B cell (primary cell): ENCODE measurements at regions not wholly inside any gene's neighbourhood (a gene's known extent, or its start where the extent isn't known, plus 50 kb on each side); places are given as distances from the start of the nearest gene placed in this dataset.
"Not testable (repeated sequence)": the region's sequence is repeated elsewhere in the genome, so short reads cannot be mapped to it uniquely, and the experiment has no call there.

Experiments used
- ATAC-seq: fragments of 200-7000 bp; cut with Tn5 transposase; one replicate; pipeline ENCODE4 v1.10.0; 2021; ENCODE audit warnings: low read depth, mild to moderate bottlenecking, moderate number of reproducible peaks, moderate library complexity
- CTCF ChIA-PET: fragments of 350-600 bp; sonication (Branson Sonifier 250); formaldehyde crosslinking; loops from one replicate; lab custom pipeline; 2021; ENCODE audit warnings: antibody characterized with exemption, inconsistent platforms; lab: Charles Lee
- POLR2A ChIA-PET: fragments of 350-600 bp; sonication (Branson Sonifier 250); formaldehyde crosslinking; loops from one replicate; lab custom pipeline; 2021; ENCODE audit warnings: antibody characterized with exemption; lab: Charles Lee
- DNase-seq: peaks from one replicate; pipeline ENCODE4 v3.0.0; 2013
- H2AFZ ChIP-seq: 2 replicates; pipeline ENCODE4 v1.6.1; 2012; ENCODE audit warnings: mild to moderate bottlenecking, low read depth, low read length; ENCODE audit not compliant: insufficient read depth, poor library complexity, severe bottlenecking
- H3K27ac ChIP-seq, 2 donors: 1 replicate in 1 of 2; 2 replicates in 1 of 2; pipeline ENCODE4 v1.5.1; 2012 to 2013; ENCODE audit warnings: low read length in 2 of 2, mild to moderate bottlenecking in 2 of 2, moderate library complexity in 1 of 2
- H3K27me3 ChIP-seq, 4 experiments: fragments of 200-600 bp in 1 of 4; sonication (generic) in 1 of 4; replicated peaks in 1 of 4; 1 replicate in 2 of 4; 2 replicates in 2 of 4; pipeline versions ENCODE4 v1.6.1 to v1.7.0; 2013 to 2016; ENCODE audit warnings: low read length in 3 of 4, mild to moderate bottlenecking in 2 of 4, mixed read lengths in 1 of 4, moderate library complexity in 1 of 4; ENCODE audit not compliant: insufficient read depth in 4 of 4, control insufficient read depth in 3 of 4; ENCODE audit errors: control extremely low read depth in 1 of 4
- H3K36me3 ChIP-seq, 2 experiments: replicated peaks in 1 of 2; 1 replicate in 1 of 2; 2 replicates in 1 of 2; pipeline versions ENCODE4 v1.6.1 to v1.7.1; 2013; ENCODE audit warnings: low read length in 1 of 2; ENCODE audit not compliant: insufficient read depth in 2 of 2, control insufficient read depth in 1 of 2; ENCODE audit errors: control extremely low read depth in 1 of 2, extremely low read depth in 1 of 2
- H3K4me1 ChIP-seq, 2 donors: fragments of 200-600 bp in 1 of 2; sonication (generic) in 1 of 2; 1 replicate in 1 of 2; 2 replicates in 1 of 2; pipeline versions ENCODE4 v1.5.1 to v1.6.1; 2013 to 2017; ENCODE audit warnings: low read length in 2 of 2; ENCODE audit not compliant: control insufficient read depth in 2 of 2, insufficient read depth in 2 of 2
- H3K4me2 ChIP-seq: replicated peaks from 2 replicates; pipeline ENCODE3; 2012; ENCODE audit warnings: mild to moderate bottlenecking, low read depth, low read length; ENCODE audit not compliant: poor library complexity, severe bottlenecking
- H3K4me3 ChIP-seq, 5 experiments: fragments of 200-600 bp in 1 of 5; sonication (generic) in 1 of 5; 1 replicate in 3 of 5; 2 replicates in 2 of 5; pipeline versions ENCODE4 v1.5.1 to v1.7.0; 2011 to 2016; ENCODE audit warnings: low read length in 4 of 5, mild to moderate bottlenecking in 4 of 5, low read depth in 2 of 5, control low read depth in 1 of 5, moderate library complexity in 1 of 5; ENCODE audit not compliant: insufficient read depth in 1 of 5; ENCODE audit errors: control extremely low read depth in 1 of 5, extremely low read depth in 1 of 5
- H3K79me2 ChIP-seq: fragments of 200-600 bp; sonication (generic); one replicate; pipeline ENCODE4 v1.6.0; 2016; ENCODE audit warnings: low read length; ENCODE audit not compliant: control insufficient read depth, insufficient read depth
- H3K9ac ChIP-seq: fragments of 200-600 bp; sonication (generic); 2 replicates; pipeline ENCODE4 v1.6.1; 2017; ENCODE audit warnings: mild to moderate bottlenecking, low read length, moderate library complexity
- H3K9me3 ChIP-seq, 3 donors: one replicate each; pipeline versions ENCODE4 v1.6.1 to v1.7.1; 2013; ENCODE audit warnings: low read length in 2 of 3; ENCODE audit not compliant: control insufficient read depth in 2 of 3, insufficient read depth in 1 of 3; ENCODE audit errors: control extremely low read depth in 1 of 3
- H4K20me1 ChIP-seq: 2 replicates; pipeline ENCODE4 v1.6.0; 2012; ENCODE audit warnings: mild to moderate bottlenecking, low read length; ENCODE audit not compliant: insufficient read depth, control insufficient read depth, poor library complexity, severe bottlenecking
- H3K27ac Mint-ChIP-seq: one replicate; pipeline ENCODE4 v1.8.0; 2021; ENCODE audit warnings: mixed read lengths
- H3K27me3 Mint-ChIP-seq: one replicate; pipeline ENCODE4 v1.8.0; 2021; ENCODE audit warnings: mixed read lengths
- H3K4me1 Mint-ChIP-seq: one replicate; pipeline ENCODE4 v1.8.0; 2021; ENCODE audit warnings: mixed read lengths
- H3K4me3 Mint-ChIP-seq: one replicate; pipeline ENCODE4 v1.8.0; 2021; ENCODE audit warnings: mixed read lengths
- H3K9me3 Mint-ChIP-seq: one replicate; pipeline ENCODE4 v1.8.0; 2022; ENCODE audit warnings: mixed read lengths; ENCODE audit not compliant: insufficient read depth
- EZH2 ChIP-seq: IDR thresholded peaks from 2 replicates; pipeline ENCODE4 v1.6.1; 2012; ENCODE audit warnings: borderline replicate concordance, low read depth, mild to moderate bottlenecking, moderate library complexity, low read length; ENCODE audit not compliant: insufficient read depth, poor library complexity, severe bottlenecking
- WGBS: methylation state at CpG from one replicate; pipeline ENCODE4 v1.1.5; 2013; ENCODE audit warnings: missing lambda C conversion rate; ENCODE audit not compliant: insufficient coverage; 5-methylcytosine and 5-hydroxymethylcytosine counted together
- intact Hi-C: fragments of 100-400 bp; cut with micrococcal nuclease; formaldehyde crosslinking; loops from one replicate; pipeline ENCODE4 v1.10.0; 2022
- TF ChIP-seq, protein P1 (sequence below): fragments of 200-600 bp; IDR thresholded peaks from one replicate; pipeline ENCODE4 v1.8.0; 2022; ENCODE audit warnings: antibody characterized with exemption, mild to moderate bottlenecking

DNA sequence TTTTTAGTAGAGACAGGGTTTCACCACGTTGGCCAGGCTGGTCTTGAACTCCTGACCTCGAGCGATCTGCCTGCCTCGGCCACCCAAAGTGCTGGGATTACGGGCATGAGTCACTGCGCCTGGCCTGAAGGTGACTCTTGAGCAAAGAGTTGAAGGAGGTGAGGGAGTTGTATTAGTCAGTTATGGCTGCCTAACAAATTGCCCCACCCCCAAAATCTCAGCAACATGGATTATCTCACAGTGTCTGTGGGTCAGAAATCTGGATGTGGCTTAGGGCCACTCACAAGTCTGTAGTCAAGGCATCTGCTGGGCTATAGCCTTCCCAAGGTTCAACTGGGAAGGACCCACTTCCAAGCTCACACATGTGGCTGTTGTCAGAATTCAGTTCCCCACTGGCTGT, 52.8 kb upstream of the ADGRE5 start:
- Histone ChIP-seq H3K27me3 (peaks cover 0 to 3% (median 0%) of the 10 kb centered on the region in 4 experiments), H3K4me2 (no peak overlapping the region), H2AFZ (no peak overlapping the region), H4K20me1 (no peaks in the 10 kb centered on the region), H3K9ac (no peak overlapping the region), H3K79me2 (no peaks in the 10 kb centered on the region), H3K27ac (no peak overlapping the region), H3K9me3 (no peaks in the 10 kb centered on the region), H3K4me3 (no peak overlapping the region), H3K4me1 (peaks cover 3 to 4% of the 10 kb centered on the region in 2 donors), H3K36me3 (no peaks in the 10 kb centered on the region)
- Mint-ChIP-seq H3K27me3 (peaks cover 9% of the 10 kb centered on the region), H3K4me3 (no peak overlapping the region), H3K27ac (no peak overlapping the region), H3K9me3 (no peaks in the 10 kb centered on the region), H3K4me1 (peaks cover 2% of the 10 kb centered on the region)
- CTCF ChIA-PET, result interaction anchor here (0.6 kb wide), 1 partner anchor 177 kb away, joined by 5 read pairs; no protein-coding TSS in a partner anchor
- WGBS, result 98% methylated on average over 6 of the region's 6 CpGs
- POLR2A ChIA-PET, result no interaction called here
- TF ChIP-seq, protein P1, sequence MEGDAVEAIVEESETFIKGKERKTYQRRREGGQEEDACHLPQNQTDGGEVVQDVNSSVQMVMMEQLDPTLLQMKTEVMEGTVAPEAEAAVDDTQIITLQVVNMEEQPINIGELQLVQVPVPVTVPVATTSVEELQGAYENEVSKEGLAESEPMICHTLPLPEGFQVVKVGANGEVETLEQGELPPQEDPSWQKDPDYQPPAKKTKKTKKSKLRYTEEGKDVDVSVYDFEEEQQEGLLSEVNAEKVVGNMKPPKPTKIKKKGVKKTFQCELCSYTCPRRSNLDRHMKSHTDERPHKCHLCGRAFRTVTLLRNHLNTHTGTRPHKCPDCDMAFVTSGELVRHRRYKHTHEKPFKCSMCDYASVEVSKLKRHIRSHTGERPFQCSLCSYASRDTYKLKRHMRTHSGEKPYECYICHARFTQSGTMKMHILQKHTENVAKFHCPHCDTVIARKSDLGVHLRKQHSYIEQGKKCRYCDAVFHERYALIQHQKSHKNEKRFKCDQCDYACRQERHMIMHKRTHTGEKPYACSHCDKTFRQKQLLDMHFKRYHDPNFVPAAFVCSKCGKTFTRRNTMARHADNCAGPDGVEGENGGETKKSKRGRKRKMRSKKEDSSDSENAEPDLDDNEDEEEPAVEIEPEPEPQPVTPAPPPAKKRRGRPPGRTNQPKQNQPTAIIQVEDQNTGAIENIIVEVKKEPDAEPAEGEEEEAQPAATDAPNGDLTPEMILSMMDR, result no peak
- no peak for TF ChIP-seq EZH2
- intact Hi-C loops, result no loop called here
- DNase-seq (no peak), ATAC-seq (no peak)

- H3K79me2 ChIP-seq, H3K4me2 ChIP-seq, H3K4me1 ChIP-seq, intact Hi-C loops, H3K4me1 Mint-ChIP-seq, H3K9me3 ChIP-seq, H3K9me3 Mint-ChIP-seq, H3K36me3 ChIP-seq, H3K4me3 ChIP-seq, H4K20me1 ChIP-seq, H3K9ac ChIP-seq, H3K4me3 Mint-ChIP-seq, H3K27me3 ChIP-seq, ATAC-seq, H3K27ac Mint-ChIP-seq, H3K27me3 Mint-ChIP-seq, DNase-seq, H3K27ac ChIP-seq, H2AFZ ChIP-seq: not testable (repeated sequence)
- ChIA-PET CTCF (interaction anchor here (0.6 kb wide), 2 partner anchors 54 to 251 kb away, joined by 3 read pairs; no protein-coding TSS in a partner anchor), POLR2A (interaction anchor here (0.7 kb wide), 1 partner anchor 17 kb away, joined by 3 read pairs; no protein-coding TSS in a partner anchor)
- 78% methylated on average over 7 of the region's 8 CpGs for WGBS
Observed at GRCh38 chr19:14327061-14327460, 54.2 kb upstream of the ADGRE5 start.
